CD4-positive, alpha-beta T cell treated with Interferon gamma for 1 hour (primary cell): ENCODE measurements at regions not wholly inside any gene's neighbourhood (a gene's known extent, or its start where the extent isn't known, plus 50 kb on each side); places are given as distances from the start of the nearest gene placed in this dataset.
A peak's percentile ranks its signal among the peaks of the same experiment; 100 is the strongest.
"Not testable (repeated sequence)": the region's sequence is repeated elsewhere in the genome, so short reads cannot be mapped to it uniquely, and the experiment has no call there.

ENCODE experiments used
- DNase-seq: peaks from one replicate; pipeline ENCODE4 v3.0.0-alpha.2; 2020

DNA sequence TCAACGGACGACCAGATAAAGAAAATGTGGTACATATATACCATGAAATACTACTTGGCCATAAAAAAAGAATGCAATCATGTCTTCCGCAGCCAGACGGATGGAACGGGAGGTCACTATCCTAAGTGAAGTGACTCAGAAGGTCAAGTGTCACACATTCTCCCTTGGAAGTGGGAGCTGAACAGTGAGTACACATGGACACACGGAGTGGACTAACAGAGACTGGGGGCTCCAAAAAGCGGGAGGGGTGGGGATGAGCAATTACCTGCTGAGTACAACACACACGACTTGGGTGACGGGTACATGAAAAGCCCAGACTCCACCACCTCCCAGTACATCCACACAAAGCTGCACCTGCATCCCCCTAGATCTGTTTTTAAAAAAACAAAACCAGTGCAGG, 62.5 kb upstream of the TNK2 start:
- not testable (repeated sequence) for DNase-seq

DNA sequence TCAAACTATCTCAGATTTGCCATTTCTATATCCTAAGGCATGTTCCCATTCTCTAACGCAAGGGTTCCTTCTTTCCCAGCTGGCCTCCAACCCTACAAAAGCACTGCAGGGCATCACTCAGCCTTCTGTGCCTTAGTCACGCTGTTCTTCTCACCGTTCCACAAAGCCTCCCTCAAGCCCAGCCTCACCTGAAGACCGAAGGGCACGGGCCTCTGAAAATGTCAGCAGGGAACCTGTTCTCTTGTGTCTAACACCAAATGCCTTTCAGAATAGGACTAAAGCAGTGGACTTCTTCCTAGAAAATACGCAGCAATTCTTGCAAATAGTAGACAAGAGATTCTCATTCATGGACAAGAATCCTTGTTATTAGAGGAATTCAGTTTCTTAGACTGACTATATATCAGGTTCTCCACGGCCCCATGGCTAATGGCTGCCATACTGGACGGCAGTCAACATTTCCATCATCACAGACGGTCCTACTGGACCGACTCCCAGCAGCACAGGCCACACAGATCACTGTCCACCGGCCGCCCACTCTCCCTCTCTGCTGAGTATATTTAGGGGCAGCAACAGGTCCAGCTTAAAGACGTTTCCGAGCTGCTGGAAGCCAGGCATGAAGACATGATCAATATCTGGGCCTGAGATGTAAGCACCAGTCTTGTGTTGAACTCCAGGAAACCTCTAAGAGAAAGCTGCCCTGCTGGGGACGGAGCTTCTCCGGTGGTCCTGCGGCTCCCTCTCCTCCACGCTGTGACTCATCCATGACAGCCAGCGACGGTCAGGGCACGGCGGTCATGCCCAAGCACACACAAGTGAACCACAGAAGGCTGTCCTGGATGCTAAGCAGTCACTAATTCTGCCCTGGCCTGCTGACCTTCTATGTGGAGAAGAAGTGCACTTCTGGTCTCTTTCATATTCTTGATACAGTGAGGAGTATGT, 61.8 kb upstream of the TNK2 start:
- not testable (repeated sequence) for DNase-seq

DNA sequence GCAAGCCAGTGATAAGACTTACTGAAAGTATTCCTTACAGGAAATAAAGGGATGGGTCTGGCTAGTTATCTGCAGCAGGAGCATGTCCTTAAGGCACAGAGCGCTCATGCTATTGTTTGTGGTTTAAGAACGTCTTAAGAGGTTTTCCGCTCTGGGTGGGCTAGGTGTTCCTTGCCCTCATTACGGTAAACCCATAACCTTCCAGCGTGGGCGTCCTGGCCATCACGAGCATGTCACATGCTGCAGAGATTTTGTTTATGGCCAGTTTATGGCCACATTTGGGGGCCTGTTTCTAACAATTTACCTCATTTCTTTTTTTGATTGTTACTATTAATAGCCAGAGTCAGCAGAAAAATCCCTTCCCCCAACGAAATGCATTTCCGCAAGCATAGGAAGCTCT, 61.0 kb upstream of the TNK2 start:
- DNase-seq, result not testable (repeated sequence)

DNA sequence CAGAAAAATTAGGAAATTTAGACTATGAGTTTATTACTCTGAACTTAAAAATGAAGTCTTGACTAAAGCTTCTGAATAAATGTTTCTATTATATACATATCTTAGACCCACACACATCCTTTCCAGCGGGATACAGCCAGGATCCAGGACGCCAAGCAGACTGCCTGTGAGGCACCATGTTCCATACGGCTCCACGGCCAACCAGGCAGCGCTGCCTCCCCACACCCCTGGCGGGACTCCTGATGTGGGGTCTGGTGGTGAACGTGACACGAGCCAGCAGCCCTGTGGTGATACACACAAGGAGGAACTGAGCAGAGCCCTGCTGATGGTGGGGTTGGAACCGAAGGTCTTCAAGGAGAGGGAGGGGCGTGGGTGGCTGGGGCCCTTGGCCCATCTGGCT, 59.8 kb upstream of the TNK2 start:
- not testable (repeated sequence) for DNase-seq

DNA sequence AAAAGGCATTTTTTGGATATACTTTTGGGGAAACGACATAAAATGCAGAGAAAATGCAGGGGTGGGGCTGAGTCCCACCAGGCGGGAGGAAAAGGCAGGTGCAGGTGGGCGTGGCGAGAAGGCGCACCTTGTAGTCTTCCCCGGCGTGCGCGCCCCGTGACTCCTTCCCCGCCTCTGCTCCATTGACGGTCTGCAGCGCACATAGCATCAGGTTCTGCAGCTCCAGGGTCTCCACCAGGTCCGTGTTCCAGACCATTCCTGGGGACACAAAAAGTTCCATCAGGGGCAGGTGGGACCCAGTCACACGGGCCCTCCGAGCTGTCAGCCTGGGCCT, 59.0 kb upstream of the TNK2 start:
- not testable (repeated sequence) for DNase-seq

DNA sequence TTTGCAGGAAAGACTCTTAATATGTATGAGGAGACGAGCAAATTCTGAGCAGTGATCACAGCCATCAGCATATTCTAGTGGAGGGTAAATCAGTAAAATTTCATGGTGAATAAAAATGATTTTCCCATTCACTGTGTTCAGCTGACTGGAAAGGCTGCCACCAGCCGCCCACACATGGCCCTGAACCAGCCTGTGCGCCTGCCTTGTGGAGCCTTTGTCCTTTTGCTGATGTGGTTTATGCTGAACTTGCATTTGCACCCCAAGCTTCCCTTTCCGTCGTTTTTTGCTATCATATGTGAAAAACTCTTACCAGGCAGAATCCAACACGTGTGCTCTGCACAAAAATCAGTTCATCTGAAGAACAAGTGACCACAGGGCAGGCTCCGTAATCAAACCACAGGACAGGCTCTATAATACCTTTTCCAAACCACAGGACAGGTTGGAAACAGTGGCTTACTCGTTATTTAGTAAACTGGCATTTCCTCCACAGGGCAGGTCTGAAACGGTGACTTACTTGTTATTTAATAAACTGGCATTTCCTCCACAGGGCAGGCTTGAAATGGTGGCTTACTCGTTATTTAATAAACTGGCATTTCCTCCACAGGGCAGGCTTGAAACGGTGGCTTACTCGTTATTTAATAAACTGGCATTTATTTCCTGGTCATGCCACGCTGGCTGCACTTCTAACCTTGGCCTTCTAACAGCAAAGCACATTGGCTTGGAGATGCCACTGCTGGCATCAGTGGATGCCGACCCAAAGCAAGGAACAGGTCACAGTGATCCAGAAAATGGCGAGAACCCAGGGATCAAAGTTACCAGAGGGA, 58.4 kb upstream of the TNK2 start:
- not testable (repeated sequence) for DNase-seq

DNA sequence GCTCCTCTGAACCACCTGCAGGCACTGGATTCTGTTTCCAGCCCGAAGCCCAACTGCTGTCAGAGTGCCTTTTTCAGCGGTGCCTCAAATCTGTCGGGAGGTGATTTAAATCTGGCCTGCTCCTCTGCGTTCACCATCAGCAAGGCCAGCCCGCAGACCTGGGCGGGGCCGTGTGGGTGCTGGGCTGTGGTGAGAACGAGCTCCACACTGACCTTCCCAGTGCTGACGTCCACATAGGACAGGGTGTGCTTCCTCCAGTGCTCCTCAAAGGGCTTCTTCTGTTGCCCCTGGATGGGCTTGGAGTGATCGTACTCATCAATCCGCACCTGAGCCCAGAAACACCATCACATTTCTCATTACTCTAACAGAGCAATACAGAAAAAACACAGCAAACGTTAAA, 56.9 kb upstream of the TNK2 start:
- not testable (repeated sequence) for DNase-seq

DNA sequence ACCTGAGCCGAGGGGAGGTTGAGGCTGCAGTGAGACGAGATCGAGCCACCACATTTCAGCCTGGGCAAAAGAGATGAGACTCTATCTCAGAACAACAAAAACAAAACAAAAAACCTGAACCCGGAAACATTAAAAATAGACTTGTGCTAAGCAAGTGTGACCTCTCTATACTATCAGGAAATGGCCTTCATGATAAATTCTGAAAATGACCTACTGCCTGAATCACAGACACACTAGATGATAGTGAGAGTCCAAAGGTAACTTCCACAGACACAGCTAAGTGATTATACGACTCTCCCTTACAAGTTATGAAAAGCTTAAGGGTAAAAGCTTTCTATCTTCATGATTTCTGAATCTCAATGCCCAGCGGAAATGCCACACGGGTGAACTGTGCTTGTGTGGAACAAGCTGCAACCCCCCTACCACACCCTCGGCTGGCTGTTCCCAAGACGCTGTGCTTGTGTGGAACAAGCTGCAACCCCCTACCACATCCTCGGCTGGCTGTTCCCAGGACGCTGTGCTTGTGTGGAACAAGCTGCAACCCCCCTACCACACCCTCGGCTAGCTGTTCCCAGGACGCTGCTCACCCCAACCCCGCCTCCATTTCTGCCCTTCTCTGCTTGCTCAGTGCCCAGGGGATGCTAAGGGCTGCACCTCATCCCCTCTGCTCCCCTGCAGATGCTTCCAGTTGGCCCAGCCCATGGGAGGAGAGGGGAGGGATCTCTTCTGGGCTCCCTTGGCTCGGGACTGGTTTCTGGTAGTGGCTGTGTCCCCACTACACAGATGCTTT, 56.2 kb upstream of the TNK2 start:
- not testable (repeated sequence) for DNase-seq

DNA sequence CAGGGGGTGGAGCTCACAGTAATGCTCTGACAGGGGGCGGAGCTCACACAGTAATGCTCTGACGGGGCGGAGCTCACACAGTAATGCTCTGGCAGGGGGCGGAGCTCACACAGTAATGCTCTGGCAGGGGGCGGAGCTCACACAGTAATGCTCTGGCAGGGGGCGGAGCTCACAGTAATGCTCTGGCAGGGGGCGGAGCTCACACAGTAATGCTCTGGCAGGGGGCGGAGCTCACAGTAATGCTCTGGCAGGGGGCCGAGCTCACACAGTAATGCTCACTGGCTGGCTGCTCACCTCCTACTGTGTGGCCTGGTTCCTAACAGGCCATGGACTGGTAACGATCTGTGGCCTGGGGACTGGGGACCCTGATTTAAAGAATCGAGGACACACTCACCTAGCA, 53.9 kb upstream of the TNK2 start:
- not testable (repeated sequence) for DNase-seq

DNA sequence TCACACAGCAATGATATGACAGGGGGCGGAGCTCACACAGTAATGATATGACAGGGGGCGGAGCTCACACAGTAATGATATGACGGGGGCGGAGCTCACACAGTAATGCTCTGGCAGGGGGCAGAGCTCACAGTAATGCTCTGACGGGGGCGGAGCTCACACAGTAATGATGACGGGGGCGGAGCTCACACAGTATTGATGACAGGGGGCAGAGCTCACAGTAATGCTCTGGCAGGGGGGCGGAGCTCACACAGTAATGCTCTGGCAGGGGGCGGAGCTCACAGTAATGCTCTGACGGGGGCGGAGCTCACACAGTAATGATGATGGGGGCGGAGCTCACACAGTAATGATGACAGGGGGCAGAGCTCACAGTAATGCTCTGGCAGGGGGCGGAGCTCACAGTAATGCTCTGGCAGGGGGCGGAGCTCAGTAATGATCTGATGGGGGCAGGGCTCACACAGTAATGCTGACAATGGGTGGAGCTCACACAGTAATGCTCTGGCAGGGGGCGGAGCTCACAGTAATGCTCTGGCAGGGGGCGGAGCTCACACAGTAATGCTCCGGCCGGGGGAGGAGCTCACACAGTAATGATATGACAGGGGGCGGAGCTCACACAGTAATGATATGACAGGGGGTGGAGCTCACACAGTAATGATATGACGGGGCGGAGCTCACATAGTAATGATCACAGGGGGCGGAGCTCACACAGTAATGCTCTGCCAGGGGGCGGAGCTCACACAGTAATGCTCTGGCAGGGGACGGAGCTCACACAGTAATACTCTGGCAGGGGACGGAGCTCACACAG, 52.8 kb upstream of the TNK2 start:
- peak; percentile 56 for DNase-seq

DNA sequence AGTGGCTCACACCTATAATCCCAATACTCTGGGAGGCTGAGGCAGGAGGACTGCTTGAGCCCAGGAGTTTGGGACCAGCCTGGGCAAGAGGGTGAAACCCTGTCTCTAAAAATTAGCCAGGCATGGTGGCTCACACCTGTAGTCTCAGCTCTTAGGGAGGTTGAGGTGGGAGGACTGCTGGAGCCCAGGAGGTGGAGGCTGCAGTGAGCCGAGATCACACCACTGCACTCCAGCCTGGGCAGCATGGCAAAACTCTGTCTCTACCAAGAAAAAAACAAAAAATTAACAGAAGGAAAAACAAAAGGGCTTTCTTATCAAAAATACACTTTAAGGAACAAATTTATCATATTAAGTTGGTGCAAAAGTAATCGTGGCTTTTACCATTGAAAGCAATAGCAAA, 51.8 kb upstream of the TNK2 start:
- DNase-seq, result not testable (repeated sequence)

DNA sequence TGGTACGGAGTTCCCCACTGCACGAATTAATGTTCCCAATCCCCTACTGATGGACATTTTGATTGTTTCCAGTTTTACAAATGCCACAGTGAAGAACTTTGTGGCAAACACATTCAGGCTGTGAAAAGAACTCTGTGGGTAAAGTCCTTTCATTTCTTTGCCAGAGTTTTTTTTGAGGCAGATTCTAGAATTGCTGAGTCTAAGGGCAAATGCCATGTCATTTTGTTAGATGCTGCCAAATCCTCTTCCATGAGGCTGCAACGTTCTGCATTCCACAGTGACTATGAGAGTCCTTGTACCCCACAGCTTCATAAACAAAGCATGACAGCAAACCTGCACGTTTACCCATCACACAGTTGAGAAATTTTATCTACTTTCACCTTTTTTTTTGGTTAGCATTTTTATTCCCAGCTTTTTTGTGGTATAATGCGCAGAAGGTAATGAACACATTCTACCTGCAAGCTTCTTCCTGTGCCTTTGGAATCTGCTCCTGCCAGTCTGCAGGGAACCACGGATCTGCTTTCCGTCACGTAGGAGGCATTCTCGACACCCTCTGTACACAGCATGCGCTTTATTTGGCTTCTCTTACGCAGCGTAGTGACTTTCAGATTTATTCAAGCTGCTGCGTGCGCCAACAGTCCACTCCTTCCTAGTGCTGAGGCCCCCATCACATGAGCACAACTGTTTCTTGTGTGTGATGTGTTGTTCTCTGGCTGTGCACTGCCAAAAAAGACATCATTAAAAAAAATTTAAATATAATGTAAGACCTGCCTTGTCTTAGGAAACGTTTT, 51.2 kb upstream of the TNK2 start:
- DNase-seq, result not testable (repeated sequence)

DNA sequence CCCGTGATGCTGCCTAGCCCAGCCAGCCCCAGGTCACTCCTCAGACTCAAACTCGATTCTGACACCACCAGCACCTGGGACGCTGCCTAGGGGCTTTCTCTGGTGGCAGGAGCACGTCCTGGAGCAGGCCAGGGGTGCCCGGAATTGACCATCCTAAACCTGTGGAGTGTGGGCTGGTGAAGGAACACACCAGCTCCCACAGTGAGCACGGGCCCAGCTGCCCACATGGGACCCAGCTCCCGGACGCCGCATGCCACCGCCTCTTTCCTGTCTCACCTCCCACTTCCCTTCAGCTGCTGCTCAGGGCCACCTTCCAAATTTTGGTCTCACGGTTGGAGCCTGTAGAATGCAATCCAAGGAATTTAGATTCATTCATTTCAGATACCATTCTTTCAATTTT, 50.4 kb upstream of the TNK2 start:
- not testable (repeated sequence) for DNase-seq
